K562 (cell line): ENCODE measurements at regions not wholly inside any gene's neighbourhood (a gene's known extent, or its start where the extent isn't known, plus 50 kb on each side); places are given as distances from the start of the nearest gene placed in this dataset.

ENCODE experiments used
- ATAC-seq: fragments of 200-7000 bp; cut with Tn5 transposase; 3 replicates; pipeline ENCODE4 v1.9.1; 2020; ENCODE audit warnings: moderate library complexity
- BruUV-seq: library from RNA; stranded (reverse); fragments of 400-500 nt; replicated peaks from 2 replicates; lab custom pipeline; 2021; lab: Mats Ljungman, UMichigan
- CTCF ChIA-PET: fragments of 300-600 bp; formaldehyde crosslinking; extraction: SDS; loops from one replicate; lab custom pipeline; 2021; ENCODE audit warnings: low intra/inter-chr PET ratio; lab: Yijun Ruan, JAX
- POLR2A ChIA-PET: fragments of 300-600, 350-650 bp; sonication (Branson Sonifier 250); formaldehyde crosslinking; extraction: SDS; loops from one replicate; lab custom pipeline; 2021; ENCODE audit warnings: antibody characterized with exemption, inconsistent platforms; lab: Yijun Ruan, JAX
- DNase-seq, 4 experiments: peaks; one replicate each; pipeline versions ENCODE4 v3.0.0 to v3.0.0-alpha.2; 2011 to 2018; ENCODE audit warnings: low spot score in 3 of 4, mixed read lengths in 3 of 4; ENCODE audit errors: extremely low read depth in 1 of 4
- FAIRE-seq: peaks from 2 replicates; lab custom pipeline; 2011; peaks lifted over from hg19 to GRCh38; lab: Jason Lieb, UNC
- H2AFZ ChIP-seq: 2 replicates; pipeline ENCODE4 v1.6.0; 2011; ENCODE audit warnings: low read depth, low read length, control low read depth, inconsistent platforms
- H3K27ac ChIP-seq: fragments of 200-600 bp; 3 replicates; pipeline ENCODE4 v1.8.0; 2011; ENCODE audit warnings: low read depth, mild to moderate bottlenecking, control low read depth, inconsistent platforms, low read length, moderate library complexity, mixed read lengths; ENCODE audit errors: extremely low read depth
- H3K27me3 ChIP-seq, 2 experiments: fragments of 300-600 bp in 1 of 2; 2 replicates in 1 of 2; 3 replicates in 1 of 2; pipeline versions ENCODE4 v1.6.0 to v1.8.0; 2011; ENCODE audit warnings: inconsistent platforms in 2 of 2, low read length in 2 of 2, mild to moderate bottlenecking in 1 of 2, mixed read lengths in 1 of 2, moderate library complexity in 1 of 2; ENCODE audit not compliant: control insufficient read depth in 2 of 2, insufficient read depth in 2 of 2
- H3K36me3 ChIP-seq: fragments of 300-600 bp; 3 replicates; pipeline ENCODE4 v1.8.0; 2011; ENCODE audit warnings: mild to moderate bottlenecking, low read length, inconsistent platforms; ENCODE audit not compliant: control insufficient read depth, insufficient read depth
- H3K4me1 ChIP-seq, 2 experiments: fragments of 200-600 bp in 1 of 2; replicated peaks in 1 of 2; 2 replicates in 1 of 2; 3 replicates in 1 of 2; pipeline versions ENCODE4 v1.5.1 to v1.8.0; 2011; ENCODE audit warnings: inconsistent platforms in 2 of 2, low read length in 2 of 2, mild to moderate bottlenecking in 1 of 2, mixed read lengths in 1 of 2, moderate library complexity in 1 of 2; ENCODE audit not compliant: control insufficient read depth in 2 of 2, insufficient read depth in 2 of 2
- H3K4me2 ChIP-seq: 2 replicates; pipeline ENCODE4 v1.6.1; 2011; ENCODE audit warnings: low read length, control low read depth, inconsistent platforms, mixed read lengths; ENCODE audit not compliant: insufficient read depth
- H3K4me3 ChIP-seq: fragments of 200-600 bp; sonication (generic), shearing (Covaris generic); 2 replicates; pipeline ENCODE4 v1.5.1; 2016; ENCODE audit warnings: control low read depth, inconsistent platforms
- H3K79me2 ChIP-seq: fragments of 200-600 bp; 3 replicates; pipeline ENCODE4 v1.8.0; 2011; ENCODE audit warnings: low read length, inconsistent platforms; ENCODE audit not compliant: control insufficient read depth, insufficient read depth
- H3K9ac ChIP-seq, 2 experiments: 2 replicates each; pipeline versions ENCODE4 v1.6.0 to v1.6.1; 2011; ENCODE audit warnings: low read depth in 2 of 2, low read length in 2 of 2, control low read depth in 1 of 2, inconsistent platforms in 1 of 2, mild to moderate bottlenecking in 1 of 2, mixed read lengths in 1 of 2; ENCODE audit not compliant: insufficient read depth in 1 of 2
- H3K9me1 ChIP-seq: one replicate; pipeline ENCODE4 v1.6.0; 2011; ENCODE audit warnings: inconsistent platforms, mild to moderate bottlenecking, low read length, moderate library complexity; ENCODE audit not compliant: control insufficient read depth, insufficient read depth
- H3K9me3 ChIP-seq: replicated peaks from 2 replicates; pipeline ENCODE4 v1.5.1; 2011; ENCODE audit warnings: low read depth, low read length, inconsistent platforms; ENCODE audit not compliant: control insufficient read depth, insufficient read depth
- H4K20me1 ChIP-seq: replicated peaks from 2 replicates; pipeline ENCODE4 v1.6.1; 2011; ENCODE audit warnings: low read length, inconsistent platforms, mixed read lengths; ENCODE audit not compliant: control insufficient read depth, insufficient read depth
- E2F6 ChIP-seq, 2 experiments: IDR thresholded peaks; 2 replicates each; pipeline ENCODE4 v1.6.1; 2011; ENCODE audit warnings: borderline replicate concordance in 1 of 2, control low read depth in 1 of 2, low read depth in 1 of 2, low read length in 1 of 2, mild to moderate bottlenecking in 1 of 2, mixed read lengths in 1 of 2, moderate library complexity in 1 of 2; ENCODE audit not compliant: insufficient read depth in 1 of 2, insufficient read length in 1 of 2, poor library complexity in 1 of 2, severe bottlenecking in 1 of 2; ENCODE audit errors: extremely low read depth in 1 of 2
- KDM5B ChIP-seq: fragments of 200-600 bp; sonication (generic); IDR thresholded peaks from 2 replicates; pipeline ENCODE4 v1.6.1; 2012; ENCODE audit warnings: low read depth, mild to moderate bottlenecking, moderate library complexity, low read length, control low read depth, inconsistent platforms; ENCODE audit not compliant: insufficient replicate concordance
- KLF6 ChIP-seq: fragments of 250-450 bp; sonication (Bioruptor Pico); IDR thresholded peaks from 2 replicates; pipeline ENCODE4 v1.4.0; 2020; ENCODE audit warnings: mild to moderate bottlenecking, moderate library complexity, borderline replicate concordance
- MECOM ChIP-seq: fragments of 250-450 bp; sonication (Bioruptor Pico); IDR thresholded peaks from 2 replicates; pipeline ENCODE4 v1.8.0; 2022; ENCODE audit warnings: inconsistent platforms
- NFIX ChIP-seq: fragments of 250-450 bp; sonication (Bioruptor Pico); IDR thresholded peaks from 2 replicates; pipeline ENCODE4 v1.4.0; 2020; ENCODE audit warnings: low read depth, mild to moderate bottlenecking, moderate library complexity
- NKRF ChIP-seq: fragments of 450-650 bp; IDR thresholded peaks from 2 replicates; pipeline ENCODE4 v1.6.1; 2016; ENCODE audit warnings: borderline replicate concordance
- RAD21 ChIP-seq, 2 experiments: fragments of 250-450 bp in 1 of 2; fragments of 450-650 bp in 1 of 2; sonication (Bioruptor Pico) in 1 of 2; formaldehyde crosslinking in 1 of 2; IDR thresholded peaks in 1 of 2; conservative IDR thresholded peaks in 1 of 2; 2 replicates each; pipeline versions ENCODE4 v1.4.0 to v1.8.0; 2020 to 2022; ENCODE audit warnings: mild to moderate bottlenecking in 2 of 2, moderate library complexity in 1 of 2
- RFX7 ChIP-seq: fragments of 250-450 bp; sonication (Bioruptor Pico); IDR thresholded peaks from 2 replicates; pipeline ENCODE4 v1.5.1; 2021; ENCODE audit warnings: mild to moderate bottlenecking
- ZFP30 ChIP-seq: fragments of 250-450 bp; sonication (Bioruptor Pico); IDR thresholded peaks from 2 replicates; pipeline ENCODE4 v1.8.0; 2022; ENCODE audit warnings: moderate library complexity, mild to moderate bottlenecking, inconsistent platforms, borderline replicate concordance
- ZNF263 ChIP-seq: sonication (generic); formaldehyde crosslinking; IDR thresholded peaks from 2 replicates; pipeline ENCODE4 v1.8.0; 2022; ENCODE audit warnings: mild to moderate bottlenecking, missing genetic modification reagents, borderline replicate concordance
- ZNF324 ChIP-seq: fragments of 250-450 bp; sonication (Bioruptor Pico); IDR thresholded peaks from 2 replicates; pipeline ENCODE4 v1.4.0; 2020; ENCODE audit warnings: mild to moderate bottlenecking
- ZNF444 ChIP-seq: fragments of 250-450 bp; sonication (Bioruptor Pico); IDR thresholded peaks from 2 replicates; pipeline ENCODE4 v1.4.0; 2020; ENCODE audit warnings: mild to moderate bottlenecking, moderate library complexity
- ZNF57 ChIP-seq: fragments of 450-650 bp; formaldehyde crosslinking; IDR thresholded peaks from 2 replicates; pipeline ENCODE4 v1.4.0; 2020; ENCODE audit warnings: mild to moderate bottlenecking, moderate library complexity
- in situ Hi-C: fragments of 300-500 bp; cut with MboI; formaldehyde crosslinking; loops from 4 replicates; pipeline ENCODE4 v1.15.0; 2018; ENCODE audit warnings: inconsistent platforms, mixed read lengths
- intact Hi-C: fragments of 100-400 bp; cut with micrococcal nuclease; formaldehyde crosslinking; loops from 2 replicates; pipeline ENCODE4 v1.14.2; 2022
- TF ChIP-seq, protein P1 (sequence below), 3 experiments: IDR thresholded peaks in 2 of 3; conservative IDR thresholded peaks in 1 of 3; 2 replicates each; pipeline ENCODE4 v1.5.1; 2011 to 2012; ENCODE audit warnings: low read length in 3 of 3, mild to moderate bottlenecking in 3 of 3, control low read depth in 2 of 3, improper control_type of control experiment in 1 of 3, inconsistent platforms in 1 of 3, low read depth in 1 of 3, mixed read lengths in 1 of 3, moderate library complexity in 1 of 3; ENCODE audit not compliant: insufficient read depth in 2 of 3
- TF ChIP-seq, protein P2 (sequence below): conservative IDR thresholded peaks from 2 replicates; pipeline ENCODE4 v1.6.1; 2011; ENCODE audit warnings: low read depth, mild to moderate bottlenecking, low read length; ENCODE audit not compliant: control insufficient read depth

- no peak for ATAC-seq
- no TSS peak for BruUV-seq
- in situ Hi-C loops, result no loop called here
- no peak for FAIRE-seq
- H3K27ac ChIP-seq, result no peak overlapping the region
- no peaks in the 10 kb centered on the region for H3K4me1 ChIP-seq
- no peak overlapping the region for H3K4me3 ChIP-seq
- no peak for DNase-seq
- no peak overlapping the region for H3K4me2 ChIP-seq
- H3K79me2 ChIP-seq, result no peaks in the 10 kb centered on the region
- H3K9me3 ChIP-seq, result no peaks in the 10 kb centered on the region
- intact Hi-C loops, result no loop called here
- POLR2A ChIA-PET, result no interaction called here
- no peaks in the 10 kb centered on the region for H4K20me1 ChIP-seq
- CTCF ChIA-PET, result no interaction called here
- H3K9ac ChIP-seq, result no peak overlapping the region
- no peaks in the 10 kb centered on the region for H3K27me3 ChIP-seq
- H2AFZ ChIP-seq, result no peak overlapping the region
- no peaks in the 10 kb centered on the region for H3K36me3 ChIP-seq
- H3K9me1 ChIP-seq, result no peaks in the 10 kb centered on the region
- TF ChIP-seq ZNF324 (CRISPR knock-in tag) (no peak), NKRF (no peak), MECOM (CRISPR knock-in tag) (no peak), ZNF444 (CRISPR knock-in tag) (no peak), E2F6 (IDR thresholded peaks at IDR 0.05; ENCODE audit: borderline replicate concordance in 1 of 2, extremely low read depth in 1 of 2, insufficient read depth in 1 of 2, insufficient read length in 1 of 2, low read depth in 1 of 2, low read length in 1 of 2, poor library complexity in 1 of 2, severe bottlenecking in 1 of 2) (no peak), KLF6 (CRISPR knock-in tag) (no peak), RFX7 (CRISPR knock-in tag) (no peak), KDM5B (no peak), RAD21 (CRISPR knock-in tag; conservative IDR thresholded peaks at IDR 0.05 in 1 of 2, IDR thresholded peaks at IDR 0.05 in 1 of 2) (peak in 1 of 2 experiments; percentile 49; a peak in 2 of 4 replicates), ZFP30 (CRISPR knock-in tag) (no peak), ZNF57 (CRISPR knock-in tag) (no peak), NFIX (CRISPR knock-in tag) (no peak), ZNF263 (no peak)
- TF ChIP-seq, protein P1, sequence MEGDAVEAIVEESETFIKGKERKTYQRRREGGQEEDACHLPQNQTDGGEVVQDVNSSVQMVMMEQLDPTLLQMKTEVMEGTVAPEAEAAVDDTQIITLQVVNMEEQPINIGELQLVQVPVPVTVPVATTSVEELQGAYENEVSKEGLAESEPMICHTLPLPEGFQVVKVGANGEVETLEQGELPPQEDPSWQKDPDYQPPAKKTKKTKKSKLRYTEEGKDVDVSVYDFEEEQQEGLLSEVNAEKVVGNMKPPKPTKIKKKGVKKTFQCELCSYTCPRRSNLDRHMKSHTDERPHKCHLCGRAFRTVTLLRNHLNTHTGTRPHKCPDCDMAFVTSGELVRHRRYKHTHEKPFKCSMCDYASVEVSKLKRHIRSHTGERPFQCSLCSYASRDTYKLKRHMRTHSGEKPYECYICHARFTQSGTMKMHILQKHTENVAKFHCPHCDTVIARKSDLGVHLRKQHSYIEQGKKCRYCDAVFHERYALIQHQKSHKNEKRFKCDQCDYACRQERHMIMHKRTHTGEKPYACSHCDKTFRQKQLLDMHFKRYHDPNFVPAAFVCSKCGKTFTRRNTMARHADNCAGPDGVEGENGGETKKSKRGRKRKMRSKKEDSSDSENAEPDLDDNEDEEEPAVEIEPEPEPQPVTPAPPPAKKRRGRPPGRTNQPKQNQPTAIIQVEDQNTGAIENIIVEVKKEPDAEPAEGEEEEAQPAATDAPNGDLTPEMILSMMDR (IDR thresholded peaks at IDR 0.05 in 2 of 3, conservative IDR thresholded peaks at IDR 0.05 in 1 of 3; ENCODE audit: insufficient read depth in 2 of 3, low read depth in 1 of 3, low read length in 3 of 3), result 0 out of 6 replicates have a peak, but pooled peaks of 1 of the 3 experiments have one; percentile 19
- TF ChIP-seq, protein P2, sequence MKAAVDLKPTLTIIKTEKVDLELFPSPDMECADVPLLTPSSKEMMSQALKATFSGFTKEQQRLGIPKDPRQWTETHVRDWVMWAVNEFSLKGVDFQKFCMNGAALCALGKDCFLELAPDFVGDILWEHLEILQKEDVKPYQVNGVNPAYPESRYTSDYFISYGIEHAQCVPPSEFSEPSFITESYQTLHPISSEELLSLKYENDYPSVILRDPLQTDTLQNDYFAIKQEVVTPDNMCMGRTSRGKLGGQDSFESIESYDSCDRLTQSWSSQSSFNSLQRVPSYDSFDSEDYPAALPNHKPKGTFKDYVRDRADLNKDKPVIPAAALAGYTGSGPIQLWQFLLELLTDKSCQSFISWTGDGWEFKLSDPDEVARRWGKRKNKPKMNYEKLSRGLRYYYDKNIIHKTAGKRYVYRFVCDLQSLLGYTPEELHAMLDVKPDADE, result no peak
Measured at GRCh38 chr18:27363872-27364271, 178.8 kb upstream of the CHST9 start.
